Left colon (tissue), 2 donors: ENCODE measurements at regions not wholly inside any gene's neighbourhood (a gene's known extent, or its start where the extent isn't known, plus 50 kb on each side); places are given as distances from the start of the nearest gene placed in this dataset.

Experiments used
- ATAC-seq: fragments of 200-7000 bp; cut with Tn5 transposase; one replicate; pipeline ENCODE4 v1.9.1; 2020; ENCODE audit warnings: mild to moderate bottlenecking, moderate library complexity
- DNase-seq, 2 donors: peaks; one replicate each; pipeline ENCODE4 v3.0.0-alpha.2; 2020
- intact Hi-C, 2 donors: fragments of 100-400 bp; cut with DNase I in 1 of 2; cut with micrococcal nuclease in 1 of 2; formaldehyde crosslinking; loops; one replicate each; pipeline versions ENCODE4 v1.11.2 to v1.14.0; 2022; cut with DNase I, micrococcal nuclease
- donor health status: DM: no; HTN: no; CAD: no.
- donor health status: DM: yes; HTN: yes; CAD: no.

DNA sequence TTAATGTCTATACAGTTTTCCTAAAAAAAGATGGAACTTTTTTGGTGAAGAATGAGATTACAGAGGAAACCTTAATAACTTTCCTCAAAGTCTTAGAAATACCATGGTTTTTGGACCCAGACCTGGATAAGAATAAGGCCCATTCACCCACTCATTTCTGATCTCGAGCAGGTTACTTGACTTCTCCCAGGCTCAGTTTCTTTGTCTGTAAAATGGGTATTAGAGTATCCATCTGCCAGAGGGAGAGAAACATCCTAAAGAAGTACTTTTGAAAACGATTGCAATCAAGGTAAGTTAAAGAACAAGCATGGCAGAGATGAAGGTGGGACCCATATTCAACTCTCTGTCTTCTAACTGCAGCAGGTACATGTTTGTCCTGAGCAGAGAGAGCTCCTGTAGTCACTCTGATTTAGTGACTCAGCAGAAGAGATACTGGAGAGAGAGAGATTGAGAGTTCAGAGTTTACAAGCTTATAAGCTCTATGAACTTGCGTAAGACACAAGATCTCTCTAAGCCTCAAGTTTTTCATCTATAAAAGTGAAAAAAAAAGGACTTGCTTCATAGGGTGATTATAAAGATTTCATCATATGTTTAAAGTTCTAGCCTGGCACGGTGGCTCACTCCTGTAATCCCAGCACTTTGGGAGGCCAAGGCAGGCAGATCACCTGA is 379.4 kb upstream of the SGCD start:
- ATAC-seq (peak; percentile 48), DNase-seq (no peak)
- intact Hi-C loops, result no loop called here

DNA sequence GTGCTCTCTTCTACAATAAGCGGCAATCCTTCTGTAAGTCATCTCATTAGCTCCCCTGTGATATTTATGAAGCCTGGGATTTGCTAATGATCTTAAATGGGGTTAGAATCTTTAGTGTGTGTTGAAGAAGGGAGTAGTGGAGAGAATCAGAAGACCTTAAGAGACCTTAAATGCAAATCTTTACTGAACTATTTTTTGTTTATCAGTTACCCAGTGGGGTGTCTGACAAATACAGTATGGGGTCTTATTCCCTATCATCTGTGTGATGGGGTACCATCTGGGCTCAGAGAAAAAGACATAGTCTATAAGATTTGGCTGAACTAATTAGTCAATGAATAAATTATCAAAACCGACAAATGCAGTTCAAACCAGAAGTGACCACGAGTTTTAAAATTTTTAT is 378.4 kb upstream of the SGCD start:
- DNase-seq, result no peak
- no peak for ATAC-seq
- intact Hi-C loops, result no loop called here

DNA sequence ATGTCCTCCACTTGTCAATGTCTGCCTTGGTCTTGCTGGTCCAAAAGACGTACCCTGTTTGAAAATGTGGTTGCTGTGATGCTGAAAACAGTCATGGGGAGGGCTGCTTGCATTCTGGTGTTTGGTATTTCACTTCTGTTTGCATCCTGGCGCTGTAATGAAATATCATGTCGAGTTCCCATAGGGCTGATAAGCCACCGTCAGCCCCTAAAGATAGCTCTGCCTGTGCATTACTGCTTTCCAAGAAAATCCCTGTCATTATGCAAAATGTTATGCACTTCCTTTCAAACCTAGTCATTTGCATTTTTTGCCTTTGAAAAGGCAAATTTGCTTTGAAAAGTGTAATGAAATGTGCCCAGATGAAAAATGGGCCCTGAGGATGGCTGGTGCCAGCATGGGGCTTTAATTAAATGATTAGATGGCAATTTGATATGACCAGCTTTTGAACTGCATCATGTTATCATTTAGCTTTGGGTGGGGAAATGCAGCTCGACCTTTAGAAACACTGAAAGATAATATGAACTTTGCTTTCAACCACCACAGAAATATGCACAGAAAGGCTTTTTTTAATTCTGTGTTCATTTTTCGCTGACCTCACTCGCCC is 374.4 kb upstream of the SGCD start:
- intact Hi-C loops, result no loop called here
- ATAC-seq (no peak), DNase-seq (no peak)

DNA sequence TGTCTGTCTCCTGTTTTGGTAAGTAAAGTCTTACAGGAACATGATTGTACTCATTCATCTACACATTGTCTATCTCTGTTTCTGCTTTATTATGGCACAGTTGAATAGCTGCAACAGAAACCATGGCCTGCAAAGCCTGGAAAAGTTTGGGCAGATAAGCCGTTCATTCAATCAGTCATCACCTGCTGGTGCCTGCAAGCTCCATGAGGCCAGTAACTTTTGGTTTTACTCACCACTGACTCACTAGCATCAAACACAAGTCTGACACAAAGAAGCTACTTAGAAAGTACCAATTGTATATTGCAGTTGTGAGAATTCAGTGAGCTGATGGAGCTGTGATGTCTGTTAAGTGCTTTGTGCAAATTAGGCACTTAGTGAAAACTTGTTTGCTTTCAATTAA is 373.6 kb upstream of the SGCD start:
- DNase-seq (no peak), ATAC-seq (no peak)
- intact Hi-C loops, result no loop called here

DNA sequence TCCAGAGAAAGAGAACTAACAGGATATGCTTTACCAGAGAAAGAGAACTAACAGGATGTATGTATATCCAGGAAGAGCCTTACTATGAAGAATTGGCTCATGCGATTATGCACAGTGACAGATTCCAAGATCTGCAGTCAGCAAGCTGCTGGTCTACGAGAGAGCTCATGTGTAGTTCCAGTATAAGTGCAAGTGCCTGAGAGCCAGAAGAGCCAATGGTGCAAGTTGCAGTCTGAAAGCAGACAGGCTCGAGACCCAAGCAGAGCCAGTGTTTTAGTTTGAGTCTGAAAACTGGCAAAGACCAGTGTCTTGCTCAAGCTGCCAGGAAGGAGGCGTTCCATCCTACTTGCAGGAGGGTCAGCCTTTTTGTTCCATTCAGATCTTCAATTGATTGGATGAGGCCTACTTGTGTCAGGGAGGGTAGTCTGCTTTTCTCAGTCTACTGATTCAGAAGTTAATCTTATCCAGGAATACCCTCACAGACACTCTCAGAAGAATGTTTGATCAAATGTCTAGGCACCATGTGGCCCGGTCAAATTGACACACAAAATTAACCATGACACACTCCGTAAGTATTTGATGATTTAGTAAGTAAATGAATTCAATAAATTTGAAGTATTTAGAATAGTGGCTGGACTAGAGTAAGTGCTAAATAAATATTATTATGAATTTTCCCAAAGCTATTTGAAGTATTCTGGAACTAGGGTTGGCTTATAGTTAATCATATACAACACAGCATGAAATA is 372.1 kb upstream of the SGCD start:
- no peak for DNase-seq
- intact Hi-C loops, result no loop called here
- no peak for ATAC-seq

GRCh38 chr5:155957884-155958283 is 369.1 kb upstream of the SGCD start:
- intact Hi-C loops, result no loop called here

DNA sequence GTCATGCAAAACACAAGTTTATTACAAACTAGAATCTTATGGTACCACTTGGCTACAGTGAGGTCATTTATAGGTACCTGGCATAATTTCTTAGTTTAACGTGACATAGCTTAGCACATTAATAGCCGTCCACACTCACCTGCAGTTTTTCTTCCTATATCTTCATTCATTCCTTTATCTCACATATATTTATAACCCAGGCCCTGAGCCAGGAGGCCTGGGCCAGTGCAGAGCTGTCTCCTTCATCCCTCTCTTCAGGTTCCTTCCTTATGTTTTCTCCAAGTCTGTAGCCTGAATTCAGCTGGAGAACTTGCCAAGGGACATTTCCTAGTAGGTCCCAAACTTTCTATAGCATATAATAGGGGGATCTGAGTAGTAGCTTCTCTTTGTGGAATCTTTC is 367.9 kb upstream of the SGCD start:
- no peak for DNase-seq
- intact Hi-C loops, result no loop called here
- ATAC-seq, result no peak

More at GRCh38 chr5:155957884-155958283, 369.1 kb upstream of the SGCD start:
- DNase-seq (no peak), ATAC-seq (no peak)

- ATAC-seq (no peak), DNase-seq (no peak)
- intact Hi-C loops, result no loop called here
Measured at GRCh38 chr5:155960177-155960576, 366.8 kb upstream of the SGCD start.

DNA sequence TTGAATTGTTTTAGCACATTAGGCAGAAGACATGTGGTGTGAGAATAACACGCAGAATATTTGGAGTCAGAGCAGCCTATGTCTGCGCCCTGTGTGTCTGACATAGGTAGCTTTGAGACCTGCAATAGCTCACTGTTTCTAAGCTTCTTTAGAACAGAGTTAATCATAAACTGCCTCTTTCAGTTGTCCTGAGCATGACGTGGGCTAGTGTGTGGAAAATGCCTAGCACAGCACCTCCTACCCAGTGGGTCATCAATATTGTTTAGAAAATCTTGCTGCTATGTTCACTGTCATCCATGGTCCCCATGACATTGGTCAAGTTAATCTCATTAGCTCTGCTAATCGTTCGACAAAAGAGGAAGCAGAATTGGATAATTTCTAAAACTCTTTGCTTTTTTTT is 357.4 kb upstream of the SGCD start:
- ATAC-seq (no peak), DNase-seq (no peak)
- intact Hi-C loops, result no loop called here

DNA sequence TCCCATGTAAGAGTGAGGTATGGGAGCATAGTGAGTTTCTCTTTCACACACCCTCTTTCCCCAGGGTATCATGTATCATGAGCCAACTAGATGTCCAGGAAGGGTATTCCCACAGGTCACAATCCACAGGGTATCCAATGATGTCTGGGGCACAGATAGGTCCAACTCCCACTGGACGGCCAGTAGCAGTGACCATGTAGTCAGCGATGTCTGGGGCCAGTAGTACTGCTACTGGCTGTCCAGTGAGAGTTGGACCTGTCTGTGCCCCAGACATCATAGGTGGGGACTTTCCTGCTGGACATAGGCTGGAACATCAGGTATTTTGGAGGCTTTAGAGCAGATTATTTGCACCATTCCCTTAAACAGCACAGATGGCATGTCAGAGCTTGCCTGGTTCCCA is 352.6 kb upstream of the SGCD start:
- intact Hi-C loops, result no loop called here
- no peak for ATAC-seq
- DNase-seq, result no peak

GRCh38 chr5:155978850-155979249 is 348.1 kb upstream of the SGCD start:
- ATAC-seq, result no peak
- intact Hi-C loops, result no loop called here

GRCh38 chr5:155982354-155982753 is 344.6 kb upstream of the SGCD start:
- ATAC-seq (no peak), DNase-seq (no peak)
- intact Hi-C loops, result no loop called here

More at GRCh38 chr5:155978850-155979249, 348.1 kb upstream of the SGCD start:
- DNase-seq, result no peak

DNA sequence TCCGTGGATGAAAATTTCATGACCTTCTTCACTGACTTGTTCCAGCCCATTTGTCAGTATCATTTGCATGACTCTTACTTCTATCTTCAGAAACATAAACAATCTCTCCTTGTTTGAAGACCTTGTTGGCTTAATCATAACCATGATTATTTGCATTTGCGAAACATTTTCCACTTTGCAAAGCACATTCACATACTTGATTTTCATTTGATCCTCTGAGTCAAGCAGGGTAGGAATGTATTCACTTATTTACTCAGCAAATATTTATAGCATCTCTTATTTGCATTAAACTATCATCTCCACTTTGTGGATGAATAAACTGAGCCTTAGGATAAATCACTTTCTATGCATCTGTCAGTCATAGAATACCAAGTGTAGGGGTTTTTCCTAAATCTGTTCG is 343.0 kb upstream of the SGCD start:
- DNase-seq (no peak), ATAC-seq (no peak)

DNA sequence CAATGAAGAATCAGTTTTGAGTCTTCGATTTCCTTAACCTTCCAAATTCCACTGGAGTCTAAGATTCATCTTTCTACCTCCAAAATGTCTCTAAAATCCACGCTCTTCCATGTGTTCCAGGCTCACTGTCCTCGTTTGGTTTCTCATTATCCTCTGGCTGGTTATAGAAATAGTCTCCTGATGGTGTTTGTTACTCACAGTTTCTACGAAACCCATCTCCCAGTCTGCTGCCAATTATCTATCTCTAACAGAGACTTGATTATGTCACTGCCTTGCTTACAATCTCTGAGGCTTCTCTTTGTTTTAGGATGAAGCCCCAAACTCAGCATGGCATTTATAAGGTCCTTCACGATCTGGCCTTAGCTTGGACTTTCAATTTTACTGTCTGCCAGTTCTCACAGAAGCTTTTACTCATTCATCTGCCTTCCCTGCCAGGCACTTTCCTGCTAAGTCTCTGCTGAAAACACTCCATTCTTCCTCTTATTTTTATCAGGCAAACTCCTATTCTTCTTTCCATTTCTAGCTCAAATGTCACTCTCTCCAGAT is 339.6 kb upstream of the SGCD start:
- DNase-seq (no peak), ATAC-seq (no peak)
- intact Hi-C loops, result no loop called here

More for the DNA sequence above, 343.0 kb upstream of the SGCD start:
- intact Hi-C loops, result no loop called here

- DNase-seq (no peak), ATAC-seq (no peak)
- intact Hi-C loops, result no loop called here
Measured at GRCh38 chr5:155989879-155990278, 337.1 kb upstream of the SGCD start.

GRCh38 chr5:155996123-155996522 is 330.8 kb upstream of the SGCD start:
- intact Hi-C loops, result no loop called here
- DNase-seq, result no peak
- ATAC-seq, result no peak

- intact Hi-C loops, result no loop called here
- ATAC-seq (no peak), DNase-seq (no peak)
Measured at GRCh38 chr5:155998257-155998656, 328.7 kb upstream of the SGCD start.

GRCh38 chr5:156000115-156000514 is 326.8 kb upstream of the SGCD start:
- no peak for ATAC-seq
- intact Hi-C loops, result no loop called here
- DNase-seq, result no peak

GRCh38 chr5:156004754-156005153 is 322.2 kb upstream of the SGCD start:
- intact Hi-C loops, result no loop called here
- ATAC-seq (no peak), DNase-seq (no peak)

DNA sequence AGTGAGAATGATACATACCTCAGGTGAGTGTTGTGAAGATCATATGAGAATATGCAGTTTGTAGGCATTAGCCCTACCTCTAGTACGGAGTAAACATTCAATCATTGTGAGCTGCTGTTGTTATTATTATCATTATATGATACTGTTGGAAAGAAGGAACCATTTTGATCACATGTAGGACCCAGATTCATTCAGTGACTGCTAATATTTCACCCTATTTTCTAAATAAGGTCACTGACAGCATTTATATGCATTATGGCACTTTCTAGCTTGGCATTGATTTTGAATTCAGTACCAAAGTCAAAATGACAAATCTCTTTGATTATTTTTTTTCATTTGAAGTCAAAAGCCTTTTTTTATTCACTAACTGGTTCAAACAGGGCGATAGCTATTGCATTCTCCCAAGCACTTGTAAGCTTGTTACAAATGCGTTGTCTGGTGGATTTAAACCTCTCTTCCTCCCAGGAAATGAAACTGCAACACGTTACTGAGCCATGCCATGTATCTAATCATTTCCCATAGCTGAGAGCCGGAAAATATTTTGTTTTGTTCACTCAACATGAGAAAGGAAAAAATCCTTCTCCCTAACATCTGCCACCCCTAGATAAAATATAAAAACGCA is 320.8 kb upstream of the SGCD start:
- DNase-seq (no peak), ATAC-seq (no peak)
- intact Hi-C loops, result no loop called here
